ENCODE measurements at regions not wholly inside any gene's neighbourhood (a gene's known extent, or its start where the extent isn't known, plus 50 kb on each side); places are given as distances from the start of the nearest gene placed in this dataset.
"Not testable (repeated sequence)": the region's sequence is repeated elsewhere in the genome, so short reads cannot be mapped to it uniquely, and the experiment has no call there.

DNA sequence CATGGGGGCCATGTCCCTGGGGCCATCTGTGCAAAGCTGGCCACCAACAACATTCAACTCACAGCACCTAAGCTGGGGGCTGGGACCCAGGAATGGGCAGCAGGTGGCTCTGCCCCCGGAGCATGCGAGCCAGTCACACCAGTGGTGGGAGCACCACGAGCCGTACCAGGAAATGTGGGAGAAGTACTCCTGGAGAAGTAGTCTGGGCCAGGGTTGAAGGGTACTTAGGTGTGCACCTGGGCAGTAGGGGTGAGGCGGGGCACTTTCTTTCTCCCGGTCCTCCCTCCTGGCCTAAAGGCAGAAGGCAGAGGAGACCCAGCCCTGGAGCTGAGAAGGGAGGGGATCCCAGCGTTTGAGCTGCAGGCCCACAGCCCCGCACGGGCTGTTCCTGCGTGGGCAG, 94.2 kb downstream of the PLXNA1 start:
- H3K9me3 ChIP-seq (ENCODE audit: control insufficient read depth in 2 of 2, low read length in 2 of 2) = no peaks in the 10 kb centered on the region
- H3K36me3 ChIP-seq (ENCODE audit: control insufficient read depth in 2 of 2, insufficient read depth in 2 of 2, low read length in 2 of 2) = no peaks in the 10 kb centered on the region
- no peak overlapping the region for H3K9ac ChIP-seq (ENCODE audit: low read depth in 1 of 2, low read length in 2 of 2)
- H3K27me3 ChIP-seq (ENCODE audit: control insufficient read depth in 2 of 2, insufficient read depth in 2 of 2, low read length in 2 of 2) = no peaks in the 10 kb centered on the region
- no peak overlapping the region for H3K4me3 ChIP-seq (ENCODE audit: low read length in 2 of 2)
- no peak overlapping the region for H3K27ac ChIP-seq (ENCODE audit: low read depth in 2 of 2, low read length in 2 of 2)
- no peaks in the 10 kb centered on the region for H3K4me1 ChIP-seq (ENCODE audit: control insufficient read depth in 2 of 2, insufficient read depth in 2 of 2, low read length in 2 of 2)

DNA sequence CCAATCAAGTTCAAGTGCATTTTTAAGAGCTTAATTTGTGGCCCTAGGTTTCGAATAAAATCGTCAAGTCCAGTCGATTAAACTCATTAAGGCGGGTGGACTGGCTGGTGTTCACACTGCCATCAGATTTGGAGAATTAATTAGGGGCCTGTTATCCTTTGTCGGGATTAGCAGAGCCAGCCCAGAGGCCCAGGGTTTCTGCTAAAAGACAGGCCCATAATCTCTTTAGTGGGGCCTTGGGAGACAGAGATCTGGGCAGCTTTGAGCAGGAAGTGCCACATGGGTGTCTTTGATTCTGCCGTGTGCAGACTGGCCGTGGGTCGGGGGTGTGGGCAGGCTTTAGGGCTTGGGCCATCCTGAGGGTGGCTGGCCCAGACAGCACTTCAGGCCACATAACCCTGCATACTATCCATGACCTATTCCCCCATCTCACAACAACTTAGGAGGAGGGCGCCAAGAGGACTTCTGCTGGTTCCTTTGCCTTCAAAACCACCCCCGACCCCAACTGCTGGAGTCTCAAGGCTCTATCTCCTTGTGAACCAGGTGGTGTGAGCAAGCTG, 94.7 kb downstream of the PLXNA1 start:
- Histone ChIP-seq H3K4me3 (ENCODE audit: low read length in 2 of 2) (no peak overlapping the region), H3K27ac (ENCODE audit: low read depth in 2 of 2, low read length in 2 of 2) (no peak overlapping the region), H3K4me1 (ENCODE audit: control insufficient read depth in 2 of 2, insufficient read depth in 2 of 2, low read length in 2 of 2) (no peaks in the 10 kb centered on the region), H3K9me3 (ENCODE audit: control insufficient read depth in 2 of 2, low read length in 2 of 2) (no peaks in the 10 kb centered on the region), H3K27me3 (ENCODE audit: control insufficient read depth in 2 of 2, insufficient read depth in 2 of 2, low read length in 2 of 2) (no peaks in the 10 kb centered on the region), H3K9ac (ENCODE audit: low read depth in 1 of 2, low read length in 2 of 2) (no peak overlapping the region), H3K36me3 (ENCODE audit: control insufficient read depth in 2 of 2, insufficient read depth in 2 of 2, low read length in 2 of 2) (no peaks in the 10 kb centered on the region)

DNA sequence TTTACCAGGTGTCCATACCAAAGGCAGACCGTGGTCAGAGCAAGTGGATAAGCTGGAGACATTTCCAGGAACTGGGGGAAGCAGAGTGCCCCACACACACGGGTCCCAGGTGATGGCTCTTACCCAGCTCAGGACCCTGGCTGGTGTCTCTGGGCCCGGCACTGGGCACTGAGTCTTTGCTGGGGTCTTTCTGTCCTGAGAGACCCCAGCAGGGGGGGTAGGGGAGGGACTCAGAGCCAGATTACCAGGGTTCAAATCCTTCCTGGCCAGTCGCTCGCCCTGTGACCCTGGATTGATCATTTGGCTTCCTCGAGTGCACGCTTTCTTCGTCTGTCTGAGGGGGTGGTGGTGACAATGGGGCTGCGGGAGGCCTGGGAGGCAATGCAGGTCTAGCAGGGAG, 95.7 kb downstream of the PLXNA1 start:
- H3K4me3 ChIP-seq (ENCODE audit: low read length in 2 of 2) = no peak overlapping the region
- no peaks in the 10 kb centered on the region for H3K27me3 ChIP-seq (ENCODE audit: control insufficient read depth in 2 of 2, insufficient read depth in 2 of 2, low read length in 2 of 2)
- H3K9me3 ChIP-seq (ENCODE audit: control insufficient read depth in 2 of 2, low read length in 2 of 2) = no peaks in the 10 kb centered on the region
- H3K4me1 ChIP-seq (ENCODE audit: control insufficient read depth in 2 of 2, insufficient read depth in 2 of 2, low read length in 2 of 2) = no peaks in the 10 kb centered on the region
- H3K36me3 ChIP-seq (ENCODE audit: control insufficient read depth in 2 of 2, insufficient read depth in 2 of 2, low read length in 2 of 2) = no peaks in the 10 kb centered on the region
- H3K27ac ChIP-seq (ENCODE audit: low read depth in 2 of 2, low read length in 2 of 2) = no peak overlapping the region
- no peak overlapping the region for H3K9ac ChIP-seq (ENCODE audit: low read depth in 1 of 2, low read length in 2 of 2)

DNA sequence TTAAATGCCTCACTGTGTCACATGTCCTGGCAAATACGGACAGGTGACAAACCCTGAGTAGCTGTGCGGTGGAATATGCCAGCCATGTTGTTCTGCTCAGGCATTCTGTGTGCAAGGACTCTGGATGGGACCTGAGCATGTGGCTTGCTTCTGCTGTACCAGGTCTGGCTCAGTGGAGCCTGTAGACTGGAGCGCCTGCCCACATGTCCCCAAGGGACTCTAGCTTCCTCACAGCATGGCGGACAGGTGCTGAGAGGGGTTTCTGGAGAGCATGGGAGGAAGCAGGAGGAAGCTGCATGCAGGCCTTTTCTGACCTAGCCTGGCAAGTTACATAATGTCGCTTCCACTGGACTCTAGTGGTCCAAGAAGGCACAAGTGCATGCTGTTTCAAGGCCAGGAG, 96.3 kb downstream of the PLXNA1 start:
- Histone ChIP-seq H3K9me3 (ENCODE audit: control insufficient read depth in 2 of 2, low read length in 2 of 2) (no peaks in the 10 kb centered on the region), H3K27ac (ENCODE audit: low read depth in 2 of 2, low read length in 2 of 2) (no peak overlapping the region), H3K4me1 (ENCODE audit: control insufficient read depth in 2 of 2, insufficient read depth in 2 of 2, low read length in 2 of 2) (no peaks in the 10 kb centered on the region), H3K9ac (ENCODE audit: low read depth in 1 of 2, low read length in 2 of 2) (no peak overlapping the region), H3K36me3 (ENCODE audit: control insufficient read depth in 2 of 2, insufficient read depth in 2 of 2, low read length in 2 of 2) (no peaks in the 10 kb centered on the region), H3K27me3 (ENCODE audit: control insufficient read depth in 2 of 2, insufficient read depth in 2 of 2, low read length in 2 of 2) (no peaks in the 10 kb centered on the region), H3K4me3 (ENCODE audit: low read length in 2 of 2) (no peak overlapping the region)

GRCh38 chr3:127081001-127081720, 98.2 kb downstream of the PLXNA1 start:
- no peak overlapping the region for H3K4me3 ChIP-seq (ENCODE audit: low read length in 2 of 2)
- H3K36me3 ChIP-seq (ENCODE audit: control insufficient read depth in 2 of 2, insufficient read depth in 2 of 2, low read length in 2 of 2) = no peaks in the 10 kb centered on the region
- no peaks in the 10 kb centered on the region for H3K9me3 ChIP-seq (ENCODE audit: control insufficient read depth in 2 of 2, low read length in 2 of 2)
- H3K27me3 ChIP-seq (ENCODE audit: control insufficient read depth in 2 of 2, insufficient read depth in 2 of 2, low read length in 2 of 2) = no peaks in the 10 kb centered on the region
- no peak overlapping the region for H3K9ac ChIP-seq (ENCODE audit: low read depth in 1 of 2, low read length in 2 of 2)
- no peaks in the 10 kb centered on the region for H3K4me1 ChIP-seq (ENCODE audit: control insufficient read depth in 2 of 2, insufficient read depth in 2 of 2, low read length in 2 of 2)
- H3K27ac ChIP-seq (ENCODE audit: low read depth in 2 of 2, low read length in 2 of 2) = no peak overlapping the region

- Histone ChIP-seq H3K4me3 (ENCODE audit: low read length in 2 of 2) (no peak overlapping the region), H3K9me3 (ENCODE audit: control insufficient read depth in 2 of 2, low read length in 2 of 2) (no peaks in the 10 kb centered on the region), H3K9ac (ENCODE audit: low read depth in 1 of 2, low read length in 2 of 2) (no peak overlapping the region), H3K27me3 (ENCODE audit: control insufficient read depth in 2 of 2, insufficient read depth in 2 of 2, low read length in 2 of 2) (no peaks in the 10 kb centered on the region), H3K4me1 (ENCODE audit: control insufficient read depth in 2 of 2, insufficient read depth in 2 of 2, low read length in 2 of 2) (no peaks in the 10 kb centered on the region), H3K36me3 (ENCODE audit: control insufficient read depth in 2 of 2, insufficient read depth in 2 of 2, low read length in 2 of 2) (no peaks in the 10 kb centered on the region), H3K27ac (ENCODE audit: low read depth in 2 of 2, low read length in 2 of 2) (no peak overlapping the region)
These were observed 99.2 kb downstream of the PLXNA1 start for GRCh38 chr3:127082066-127082465.

GRCh38 chr3:127083778-127084397, 101.0 kb downstream of the PLXNA1 start:
- Histone ChIP-seq H3K4me1 (ENCODE audit: control insufficient read depth in 2 of 2, insufficient read depth in 2 of 2, low read length in 2 of 2) (no peaks in the 10 kb centered on the region), H3K36me3 (ENCODE audit: control insufficient read depth in 2 of 2, insufficient read depth in 2 of 2, low read length in 2 of 2) (no peaks in the 10 kb centered on the region), H3K9me3 (ENCODE audit: control insufficient read depth in 2 of 2, low read length in 2 of 2) (no peaks in the 10 kb centered on the region), H3K9ac (ENCODE audit: low read depth in 1 of 2, low read length in 2 of 2) (no peak overlapping the region), H3K4me3 (ENCODE audit: low read length in 2 of 2) (no peak overlapping the region), H3K27ac (ENCODE audit: low read depth in 2 of 2, low read length in 2 of 2) (no peak overlapping the region), H3K27me3 (ENCODE audit: control insufficient read depth in 2 of 2, insufficient read depth in 2 of 2, low read length in 2 of 2) (no peaks in the 10 kb centered on the region)

GRCh38 chr3:127084401-127084990, 101.6 kb downstream of the PLXNA1 start:
- Histone ChIP-seq H3K4me1 (ENCODE audit: control insufficient read depth in 2 of 2, insufficient read depth in 2 of 2, low read length in 2 of 2) (no peaks in the 10 kb centered on the region), H3K27me3 (ENCODE audit: control insufficient read depth in 2 of 2, insufficient read depth in 2 of 2, low read length in 2 of 2) (no peaks in the 10 kb centered on the region), H3K9me3 (ENCODE audit: control insufficient read depth in 2 of 2, low read length in 2 of 2) (no peaks in the 10 kb centered on the region), H3K9ac (ENCODE audit: low read depth in 1 of 2, low read length in 2 of 2) (no peak overlapping the region), H3K4me3 (ENCODE audit: low read length in 2 of 2) (no peak overlapping the region), H3K36me3 (ENCODE audit: control insufficient read depth in 2 of 2, insufficient read depth in 2 of 2, low read length in 2 of 2) (no peaks in the 10 kb centered on the region), H3K27ac (ENCODE audit: low read depth in 2 of 2, low read length in 2 of 2) (no peak overlapping the region)

DNA sequence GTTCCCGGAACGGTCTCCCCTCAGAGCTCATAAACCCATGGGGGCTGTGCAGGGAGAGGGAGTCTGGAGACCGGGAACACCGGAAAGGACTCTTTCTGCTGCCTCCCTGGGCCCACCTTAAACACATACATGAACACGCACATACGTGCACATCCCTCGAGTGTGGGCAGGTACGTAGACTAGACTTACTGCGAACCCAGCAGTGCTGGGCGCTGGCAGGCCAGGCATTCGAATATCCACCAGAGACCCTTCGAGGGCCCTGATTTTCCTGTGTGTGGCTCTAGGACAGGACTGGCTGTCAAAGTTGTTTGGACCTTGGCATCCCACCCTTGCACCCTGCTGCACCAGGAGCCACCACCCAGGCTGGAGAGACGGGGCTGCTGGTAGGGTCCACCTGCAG, 102.7 kb downstream of the PLXNA1 start:
- Histone ChIP-seq H3K27me3 (ENCODE audit: control insufficient read depth in 2 of 2, insufficient read depth in 2 of 2, low read length in 2 of 2) (no peaks in the 10 kb centered on the region), H3K9ac (ENCODE audit: low read depth in 1 of 2, low read length in 2 of 2) (no peak overlapping the region), H3K4me1 (ENCODE audit: control insufficient read depth in 2 of 2, insufficient read depth in 2 of 2, low read length in 2 of 2) (no peaks in the 10 kb centered on the region), H3K36me3 (ENCODE audit: control insufficient read depth in 2 of 2, insufficient read depth in 2 of 2, low read length in 2 of 2) (no peaks in the 10 kb centered on the region), H3K9me3 (ENCODE audit: control insufficient read depth in 2 of 2, low read length in 2 of 2) (no peaks in the 10 kb centered on the region), H3K4me3 (ENCODE audit: low read length in 2 of 2) (no peak overlapping the region), H3K27ac (ENCODE audit: low read depth in 2 of 2, low read length in 2 of 2) (no peak overlapping the region)

DNA sequence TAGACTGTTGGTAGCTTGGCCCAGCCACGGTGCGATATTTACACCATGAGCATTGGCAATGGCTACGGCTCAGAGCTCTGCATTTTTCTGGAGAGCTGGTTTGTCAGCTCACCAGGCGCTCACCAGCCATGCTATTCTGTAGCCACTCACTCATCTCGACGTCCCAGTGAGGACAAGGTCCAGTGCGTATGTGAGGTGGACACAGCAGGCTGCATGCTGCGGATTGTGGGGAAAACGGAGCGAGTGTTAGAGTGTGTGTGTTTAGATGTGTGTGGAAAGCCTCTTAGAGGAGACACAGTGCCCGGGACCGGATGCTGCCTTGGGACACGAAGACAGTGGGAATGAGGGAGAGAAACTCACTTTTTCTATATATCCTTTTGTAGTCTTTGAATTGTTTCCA, 103.7 kb downstream of the PLXNA1 start:
- H3K36me3 ChIP-seq (ENCODE audit: control insufficient read depth in 2 of 2, insufficient read depth in 2 of 2, low read length in 2 of 2); H3K4me1 ChIP-seq (ENCODE audit: control insufficient read depth in 2 of 2, insufficient read depth in 2 of 2, low read length in 2 of 2); H3K27me3 ChIP-seq (ENCODE audit: control insufficient read depth in 2 of 2, insufficient read depth in 2 of 2, low read length in 2 of 2); H3K9ac ChIP-seq (ENCODE audit: low read depth in 1 of 2, low read length in 2 of 2); H3K27ac ChIP-seq (ENCODE audit: low read depth in 2 of 2, low read length in 2 of 2); H3K4me3 ChIP-seq (ENCODE audit: low read length in 2 of 2); H3K9me3 ChIP-seq (ENCODE audit: control insufficient read depth in 2 of 2, low read length in 2 of 2): not testable (repeated sequence)

Data from mucosa of rectum (tissue), 2 donors.